H1 (cell line): ENCODE measurements at regions not wholly inside any gene's neighbourhood (a gene's known extent, or its start where the extent isn't known, plus 50 kb on each side); places are given as distances from the start of the nearest gene placed in this dataset.

Source experiments
- CTCF ChIA-PET: fragments of 300-600 bp; sonication (Branson Sonifier 250); formaldehyde crosslinking; loops from one replicate; lab custom pipeline; 2021; ENCODE audit not compliant: partially characterized antibody; lab: Charles Lee
- POLR2A ChIA-PET: fragments of 300-600 bp; sonication (Branson Sonifier 250); formaldehyde crosslinking; loops from one replicate; lab custom pipeline; 2021; ENCODE audit warnings: inconsistent platforms; ENCODE audit not compliant: partially characterized antibody; lab: Charles Lee
- DNase-seq, 2 experiments: peaks; one replicate each; pipeline versions ENCODE4 v3.0.0 to v3.0.0-alpha.2; 2010 to 2022; ENCODE audit warnings: low spot score in 2 of 2, low read depth in 1 of 2, mixed read lengths in 1 of 2
- FAIRE-seq: peaks from 2 replicates; lab custom pipeline; 2011; peaks lifted over from hg19 to GRCh38; lab: Jason Lieb, UNC
- H2AFZ ChIP-seq: 2 replicates; pipeline ENCODE4 v1.8.1; 2012; ENCODE audit warnings: low read length, inconsistent platforms
- H2AK5ac ChIP-seq: 2 replicates; pipeline ENCODE4 v1.6.1; 2013; ENCODE audit warnings: low read depth, low read length
- H2BK120ac ChIP-seq: replicated peaks from 2 replicates; pipeline ENCODE3; 2013; ENCODE audit warnings: low read depth, low read length, inconsistent platforms
- H2BK12ac ChIP-seq: 2 replicates; pipeline ENCODE4 v1.6.1; 2013; ENCODE audit warnings: low read depth, low read length
- H2BK15ac ChIP-seq: 2 replicates; pipeline ENCODE4 v1.6.1; 2013; ENCODE audit warnings: low read length
- H2BK20ac ChIP-seq: 2 replicates; pipeline ENCODE4 v1.6.1; 2013; ENCODE audit warnings: low read length
- H2BK5ac ChIP-seq: 2 replicates; pipeline ENCODE4 v1.6.1; 2013; ENCODE audit warnings: low read depth, low read length
- H3K14ac ChIP-seq: 2 replicates; pipeline ENCODE4 v1.6.1; 2013; ENCODE audit warnings: inconsistent platforms; ENCODE audit not compliant: insufficient read length
- H3K18ac ChIP-seq: 2 replicates; pipeline ENCODE4 v1.6.1; 2013; ENCODE audit warnings: low read length; ENCODE audit errors: extremely low read depth
- H3K23ac ChIP-seq: 2 replicates; pipeline ENCODE4 v1.6.1; 2013; ENCODE audit warnings: inconsistent platforms; ENCODE audit not compliant: insufficient read length
- H3K23me2 ChIP-seq: 2 replicates; pipeline ENCODE4 v1.6.1; 2013; ENCODE audit warnings: low read depth, low read length
- H3K27ac ChIP-seq: 2 replicates; pipeline ENCODE4 v1.6.1; 2011; ENCODE audit warnings: low read depth, low read length, inconsistent platforms
- H3K27me3 ChIP-seq, 4 experiments: replicated peaks in 1 of 4; 1 replicate in 1 of 4; 2 replicates in 3 of 4; pipeline versions ENCODE4 v1.6.1 to v1.8.1; 2011 to 2013; ENCODE audit warnings: low read length in 3 of 4, mild to moderate bottlenecking in 3 of 4, inconsistent platforms in 2 of 4, mixed read lengths in 2 of 4, moderate library complexity in 1 of 4; ENCODE audit not compliant: control insufficient read depth in 3 of 4, insufficient read depth in 3 of 4; ENCODE audit errors: extremely low read depth in 1 of 4
- H3K36me3 ChIP-seq, 4 experiments: 2 replicates each; pipeline versions ENCODE4 v1.6.1 to v1.8.1; 2011 to 2013; ENCODE audit warnings: mild to moderate bottlenecking in 4 of 4, low read length in 3 of 4, moderate library complexity in 2 of 4, control low read depth in 1 of 4, inconsistent platforms in 1 of 4; ENCODE audit not compliant: insufficient read depth in 4 of 4, control insufficient read depth in 2 of 4
- H3K4ac ChIP-seq: replicated peaks from 2 replicates; pipeline ENCODE3; 2013; ENCODE audit warnings: low read length, low read depth, mixed read lengths, inconsistent platforms; ENCODE audit not compliant: insufficient read length
- H3K4me1 ChIP-seq, 4 experiments: replicated peaks in 1 of 4; 1 replicate in 1 of 4; 2 replicates in 3 of 4; pipeline versions ENCODE4 v1.6.1 to v1.8.1; 2011 to 2013; ENCODE audit warnings: low read length in 3 of 4, inconsistent platforms in 2 of 4, mixed read lengths in 1 of 4; ENCODE audit not compliant: insufficient read depth in 4 of 4, control insufficient read depth in 3 of 4
- H3K4me2 ChIP-seq, 2 experiments: 2 replicates each; pipeline versions ENCODE4 v1.6.1 to v1.8.1; 2011 to 2013; ENCODE audit warnings: low read depth in 2 of 2, low read length in 2 of 2, control low read depth in 1 of 2, inconsistent platforms in 1 of 2, mild to moderate bottlenecking in 1 of 2; ENCODE audit not compliant: insufficient read depth in 1 of 2
- H3K4me3 ChIP-seq, 4 experiments: fragments of 200-600, 300-600 bp in 1 of 4; sonication (generic), shearing (Covaris generic), sonication (Bioruptor Twin) in 1 of 4; 2 replicates each; pipeline versions ENCODE4 v1.5.1 to v1.8.1; 2011 to 2016; ENCODE audit warnings: low read length in 4 of 4, low read depth in 3 of 4, control low read depth in 2 of 4, inconsistent platforms in 2 of 4, mild to moderate bottlenecking in 2 of 4, mixed read lengths in 1 of 4, moderate library complexity in 1 of 4; ENCODE audit not compliant: insufficient read depth in 2 of 4; ENCODE audit errors: extremely low read depth in 1 of 4
- H3K56ac ChIP-seq: replicated peaks from 2 replicates; pipeline ENCODE3; 2013; ENCODE audit warnings: low read depth, mild to moderate bottlenecking, mixed read lengths, low read length, inconsistent platforms; ENCODE audit not compliant: insufficient read length
- H3K79me1 ChIP-seq: 2 replicates; pipeline ENCODE4 v1.6.1; 2013; ENCODE audit warnings: low read depth, low read length, control low read depth
- H3K79me2 ChIP-seq, 2 experiments: 2 replicates each; pipeline versions ENCODE4 v1.6.1 to v1.8.1; 2012 to 2013; ENCODE audit warnings: low read length in 2 of 2, mild to moderate bottlenecking in 2 of 2, inconsistent platforms in 1 of 2; ENCODE audit not compliant: insufficient read depth in 2 of 2, control insufficient read depth in 1 of 2
- H3K9ac ChIP-seq, 4 experiments: replicated peaks in 1 of 4; 1 replicate in 1 of 4; 2 replicates in 3 of 4; pipeline versions ENCODE4 v1.6.1 to v1.8.1; 2011 to 2013; ENCODE audit warnings: low read depth in 3 of 4, low read length in 3 of 4, control low read depth in 2 of 4, mild to moderate bottlenecking in 2 of 4, moderate library complexity in 2 of 4, inconsistent platforms in 1 of 4; ENCODE audit errors: extremely low read depth in 1 of 4
- H3K9me3 ChIP-seq, 2 experiments: 2 replicates each; pipeline versions ENCODE4 v1.6.1 to v1.8.1; 2012 to 2013; ENCODE audit warnings: mild to moderate bottlenecking in 2 of 2, moderate library complexity in 2 of 2, control low read depth in 1 of 2, inconsistent platforms in 1 of 2, low read depth in 1 of 2, low read length in 1 of 2, mixed read lengths in 1 of 2; ENCODE audit not compliant: insufficient read depth in 2 of 2
- H4K20me1 ChIP-seq, 2 experiments: replicated peaks in 1 of 2; 2 replicates each; pipeline versions ENCODE3 to v1.8.1; 2011 to 2013; ENCODE audit warnings: inconsistent platforms in 2 of 2, low read length in 2 of 2, mild to moderate bottlenecking in 1 of 2; ENCODE audit not compliant: insufficient read depth in 2 of 2, control insufficient read depth in 1 of 2
- H4K5ac ChIP-seq: 2 replicates; pipeline ENCODE4 v1.6.1; 2013; ENCODE audit warnings: low read length, low read depth, mixed read lengths, inconsistent platforms; ENCODE audit not compliant: insufficient read length
- H4K8ac ChIP-seq: 2 replicates; pipeline ENCODE4 v1.8.0; 2013; ENCODE audit warnings: mild to moderate bottlenecking, moderate library complexity, low read length, inconsistent platforms; ENCODE audit not compliant: insufficient read depth; ENCODE audit errors: extremely low read depth
- H4K91ac ChIP-seq: replicated peaks from 2 replicates; pipeline ENCODE3; 2013; ENCODE audit warnings: low read length, mixed read lengths, inconsistent platforms; ENCODE audit not compliant: insufficient read length
- ATF3 ChIP-seq: IDR thresholded peaks from 2 replicates; pipeline ENCODE4 v1.6.1; 2011; ENCODE audit warnings: low read depth, mild to moderate bottlenecking, low read length; ENCODE audit not compliant: insufficient read depth
- BCL11A ChIP-seq, 2 experiments: IDR thresholded peaks; one replicate each; pipeline ENCODE4 v1.6.1; 2011; ENCODE audit warnings: low read depth in 2 of 2, low read length in 2 of 2, mild to moderate bottlenecking in 2 of 2
- CTBP2 ChIP-seq: IDR thresholded peaks from 2 replicates; pipeline ENCODE4 v1.7.0; 2011; ENCODE audit warnings: borderline replicate concordance, mild to moderate bottlenecking, moderate library complexity, mixed read lengths, low read length; ENCODE audit not compliant: insufficient read depth, insufficient read length
- EP300 ChIP-seq, 2 experiments: IDR thresholded peaks; 1 replicate in 1 of 2; 2 replicates in 1 of 2; pipeline ENCODE4 v1.6.1; 2011 to 2012; ENCODE audit warnings: low read depth in 2 of 2, low read length in 2 of 2, mild to moderate bottlenecking in 2 of 2, borderline replicate concordance in 1 of 2, inconsistent platforms in 1 of 2, moderate library complexity in 1 of 2
- GTF2F1 ChIP-seq: IDR thresholded peaks from 2 replicates; pipeline ENCODE4 v1.6.1; 2012; ENCODE audit warnings: low read depth, low read length, improper control_type of control experiment, borderline replicate concordance
- JUND ChIP-seq: IDR thresholded peaks from 2 replicates; pipeline ENCODE4 v1.6.1; 2011; ENCODE audit warnings: mild to moderate bottlenecking, improper control_type of control experiment, low read length
- KDM1A ChIP-seq: fragments of 200-600, 300-600 bp; sonication (generic); IDR thresholded peaks from 2 replicates; pipeline ENCODE4 v1.7.1; 2016; ENCODE audit warnings: mild to moderate bottlenecking, low read length, borderline replicate concordance
- RFX5 ChIP-seq: IDR thresholded peaks from 2 replicates; pipeline ENCODE4 v1.6.1; 2011; ENCODE audit warnings: low read depth, low read length, improper control_type of control experiment, borderline replicate concordance
- SIRT6 ChIP-seq: IDR thresholded peaks from one replicate; pipeline ENCODE4 v1.7.1; 2012; ENCODE audit warnings: low read length, inconsistent platforms
- SRF ChIP-seq: IDR thresholded peaks from 2 replicates; pipeline ENCODE4 v1.6.1; 2011; ENCODE audit warnings: mild to moderate bottlenecking, low read depth, low read length, moderate library complexity
- TAF7 ChIP-seq: optimal IDR thresholded peaks from 2 replicates; pipeline ENCODE3; 2011; ENCODE audit warnings: low read depth, mild to moderate bottlenecking, inconsistent platforms, low read length, moderate library complexity, borderline replicate concordance
- WGBS, 2 experiments: shearing (Covaris generic) in 1 of 2; methylation state at CpG; one replicate each; pipeline versions ENCODE4 v1.1.6 to v1.1.7; 2013 to 2015; ENCODE audit warnings: low lambda C conversion rate in 2 of 2, mixed read lengths in 2 of 2, inconsistent platforms in 1 of 2, low coverage in 1 of 2, missing lambda C conversion rate in 1 of 2; ENCODE audit not compliant: insufficient replicate concordance in 2 of 2, insufficient coverage in 1 of 2, insufficient read length in 1 of 2; ENCODE audit errors: extremely low coverage in 1 of 2, missing lambda C conversion rate in 1 of 2; 5-methylcytosine and 5-hydroxymethylcytosine counted together
- TF ChIP-seq, protein P1 (sequence below): IDR thresholded peaks from 2 replicates; pipeline ENCODE4 v1.6.1; 2011; ENCODE audit warnings: low read length, improper control_type of control experiment
- TF ChIP-seq, protein P2 (sequence below): IDR thresholded peaks from 2 replicates; pipeline ENCODE4 v1.6.1; 2012; ENCODE audit warnings: inconsistent platforms

DNA sequence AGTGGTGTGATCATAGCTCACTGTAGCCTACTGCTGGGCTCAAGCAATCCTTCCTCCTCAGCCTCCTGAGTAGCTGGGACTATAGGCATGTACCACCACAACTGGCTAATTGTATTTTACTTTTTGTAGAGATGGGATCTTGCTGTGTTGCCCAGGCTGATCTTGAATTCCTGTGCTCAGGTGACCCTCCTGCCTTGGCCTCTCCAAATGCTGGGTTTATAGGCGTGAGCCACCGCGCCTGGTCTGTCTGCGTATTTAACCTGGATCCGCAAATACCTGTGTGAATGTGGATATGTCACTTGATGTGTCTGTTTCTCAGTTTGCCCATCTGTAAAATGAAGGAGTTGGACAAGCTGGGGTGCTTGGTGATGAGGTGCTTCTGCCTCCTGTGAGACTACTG lies 123.9 kb downstream of the BAMBI start:
- DNase-seq, result no peak
- no peaks in the 10 kb centered on the region for H3K79me1 ChIP-seq
- no peak overlapping the region for H4K8ac ChIP-seq
- no peak overlapping the region for H2BK15ac ChIP-seq
- no peak overlapping the region for H2AFZ ChIP-seq
- no peaks in the 10 kb centered on the region for H3K79me2 ChIP-seq
- H3K56ac ChIP-seq, result no peak overlapping the region
- H3K36me3 ChIP-seq, result no peaks in the 10 kb centered on the region
- H3K27me3 ChIP-seq, result no peaks in the 10 kb centered on the region
- no peak overlapping the region for H4K5ac ChIP-seq
- H2BK20ac ChIP-seq, result no peak overlapping the region
- H3K4ac ChIP-seq, result no peak overlapping the region
- H3K4me2 ChIP-seq, result no peak overlapping the region
- no peaks in the 10 kb centered on the region for H3K9me3 ChIP-seq
- no peaks in the 10 kb centered on the region for H4K20me1 ChIP-seq
- ChIA-PET POLR2A (no interaction called here), CTCF (interaction anchor here (0.7 to 0.8 kb wide), 2 partner anchors 13 to 322 kb away, joined by 4 to 5 read pairs; no protein-coding TSS in a partner anchor)
- 96% methylated on average over 5 of the region's 5 CpGs; no CpG with 5 or more reads in 1 of the 2 experiments for WGBS, 2 experiments
- no peak overlapping the region for H3K27ac ChIP-seq
- H3K23ac ChIP-seq, result no peak overlapping the region
- no peaks in the 10 kb centered on the region; a peak in 1 of 7 replicates for H3K4me1 ChIP-seq
- no peak overlapping the region for H3K14ac ChIP-seq
- H3K18ac ChIP-seq, result no peak overlapping the region
- H4K91ac ChIP-seq, result no peak overlapping the region
- no peak overlapping the region for H3K9ac ChIP-seq
- no peak overlapping the region for H2BK5ac ChIP-seq
- H3K23me2 ChIP-seq, result no peaks in the 10 kb centered on the region
- H2BK120ac ChIP-seq, result no peak overlapping the region
- FAIRE-seq, result no peak
- H2AK5ac ChIP-seq, result no peak overlapping the region
- H2BK12ac ChIP-seq, result no peak overlapping the region
- no peak overlapping the region for H3K4me3 ChIP-seq
- TF ChIP-seq CTBP2 (no peak), JUND (no peak), GTF2F1 (no peak), KDM1A (no peak), SRF (no peak), BCL11A (IDR thresholded peaks at IDR 0.05; ENCODE audit: low read depth in 2 of 2, low read length in 2 of 2) (no peak), TAF7 (no peak), SIRT6 (no peak), RFX5 (no peak), ATF3 (no peak), EP300 (IDR thresholded peaks at IDR 0.05; ENCODE audit: borderline replicate concordance in 1 of 2, low read depth in 2 of 2, low read length in 2 of 2) (no peak)
- TF ChIP-seq, protein P1, sequence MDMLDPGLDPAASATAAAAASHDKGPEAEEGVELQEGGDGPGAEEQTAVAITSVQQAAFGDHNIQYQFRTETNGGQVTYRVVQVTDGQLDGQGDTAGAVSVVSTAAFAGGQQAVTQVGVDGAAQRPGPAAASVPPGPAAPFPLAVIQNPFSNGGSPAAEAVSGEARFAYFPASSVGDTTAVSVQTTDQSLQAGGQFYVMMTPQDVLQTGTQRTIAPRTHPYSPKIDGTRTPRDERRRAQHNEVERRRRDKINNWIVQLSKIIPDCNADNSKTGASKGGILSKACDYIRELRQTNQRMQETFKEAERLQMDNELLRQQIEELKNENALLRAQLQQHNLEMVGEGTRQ, result no peak
- TF ChIP-seq, protein P2, sequence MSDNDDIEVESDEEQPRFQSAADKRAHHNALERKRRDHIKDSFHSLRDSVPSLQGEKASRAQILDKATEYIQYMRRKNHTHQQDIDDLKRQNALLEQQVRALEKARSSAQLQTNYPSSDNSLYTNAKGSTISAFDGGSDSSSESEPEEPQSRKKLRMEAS, result no peak
